T follicular helper cell (primary cell): ENCODE measurements at regions not wholly inside any gene's neighbourhood (a gene's known extent, or its start where the extent isn't known, plus 50 kb on each side); places are given as distances from the start of the nearest gene placed in this dataset.
"Not testable (repeated sequence)": the region's sequence is repeated elsewhere in the genome, so short reads cannot be mapped to it uniquely, and the experiment has no call there.

Experiments
- DNase-seq: peaks from one replicate; pipeline ENCODE4 v3.0.0-alpha.2; 2020; ENCODE audit warnings: low read depth

- DNase-seq: no peak
These were observed 115.6 kb upstream of the SPIN4 start for GRCh38 chrX:63466690-63467089.

GRCh38 chrX:63458981-63459380 lies 107.8 kb upstream of the SPIN4 start:
- no peak for DNase-seq

GRCh38 chrX:63453571-63453970 lies 102.4 kb upstream of the SPIN4 start:
- DNase-seq: no peak

GRCh38 chrX:63441717-63442116 lies 90.6 kb upstream of the SPIN4 start:
- no peak for DNase-seq

- DNase-seq: no peak
These were observed 88.4 kb upstream of the SPIN4 start for GRCh38 chrX:63439580-63439979.

GRCh38 chrX:63436865-63437264 lies 85.7 kb upstream of the SPIN4 start:
- DNase-seq: no peak

DNA sequence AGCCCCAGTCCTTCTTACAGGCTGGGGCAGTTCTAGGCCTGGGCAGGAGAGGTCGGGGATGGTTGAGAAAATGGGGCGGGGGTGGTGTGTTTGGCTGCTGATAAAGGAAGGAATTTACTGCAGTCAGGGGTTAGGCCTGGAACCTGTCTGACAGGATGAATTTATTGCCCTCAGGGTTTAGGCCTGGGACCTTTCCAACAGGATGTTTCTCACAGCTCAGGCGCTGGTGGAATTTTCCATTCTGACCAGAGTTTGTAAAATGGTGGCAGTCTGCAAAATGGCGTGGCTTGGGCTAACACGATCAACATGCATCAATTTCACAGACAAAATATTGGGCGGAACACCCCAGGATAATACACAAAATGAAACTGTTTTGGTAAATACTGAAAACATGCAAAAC lies 83.5 kb upstream of the SPIN4 start:
- DNase-seq: no peak

DNA sequence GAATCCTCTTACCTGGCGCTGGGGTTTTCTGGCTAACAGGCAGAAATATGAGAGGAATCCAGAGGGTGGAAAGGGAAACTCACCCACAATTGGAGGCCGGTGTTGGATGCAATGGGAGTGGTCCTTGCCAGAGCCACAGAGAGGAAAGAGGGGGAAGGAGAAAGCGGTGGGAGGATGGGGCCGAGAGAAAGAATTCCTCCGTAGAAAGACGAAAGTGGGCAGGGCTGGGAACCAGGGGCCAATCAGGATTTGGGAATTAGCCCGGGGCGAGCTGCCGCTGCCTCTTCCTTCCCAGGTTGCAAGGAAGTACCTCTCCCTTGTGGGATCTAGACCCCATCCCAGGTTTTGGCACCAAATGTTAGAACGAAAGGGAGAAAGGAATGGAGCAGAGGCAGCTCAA lies 83.1 kb upstream of the SPIN4 start:
- DNase-seq: no peak

DNA sequence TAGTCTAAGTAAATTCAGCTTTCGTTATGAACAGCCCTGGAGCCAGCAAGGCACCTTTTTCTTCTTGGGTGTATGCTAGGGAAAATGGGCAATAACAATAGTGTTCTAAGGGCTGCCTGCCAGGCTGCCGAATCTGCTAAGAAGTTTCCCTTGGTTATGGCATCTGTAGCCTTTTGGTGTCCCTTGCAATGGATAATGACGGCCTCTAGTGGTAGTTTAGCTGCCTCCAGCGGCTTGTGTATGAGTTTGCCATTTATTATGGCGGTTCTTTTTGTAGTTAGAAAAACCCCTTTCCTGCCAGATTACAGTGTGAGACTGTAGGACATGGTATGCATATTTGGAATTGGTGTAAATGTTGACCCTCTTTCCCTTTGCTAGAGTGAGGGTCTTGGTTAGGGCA lies 78.9 kb upstream of the SPIN4 start:
- DNase-seq: no peak

GRCh38 chrX:63428348-63428747 lies 77.2 kb upstream of the SPIN4 start:
- DNase-seq: no peak

DNA sequence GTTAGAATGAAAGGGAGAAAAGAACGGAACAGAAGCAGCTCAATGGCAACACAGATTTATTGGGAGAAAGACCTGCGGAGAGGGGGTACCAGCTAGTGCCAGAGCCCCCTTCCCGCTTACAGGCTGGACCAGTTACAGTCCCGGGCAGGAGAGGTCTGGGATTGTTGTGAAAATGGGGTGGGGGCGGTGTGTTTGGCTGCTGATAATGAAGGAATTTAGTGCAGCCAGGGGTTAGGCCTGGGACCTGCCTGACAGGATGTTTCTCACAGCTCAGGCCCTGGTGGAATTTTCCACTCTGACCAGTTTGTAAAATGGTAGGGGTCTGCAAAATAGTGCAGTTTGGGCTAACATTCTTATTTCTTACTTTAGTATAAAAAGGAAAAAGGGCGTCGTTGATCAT lies 75.4 kb upstream of the SPIN4 start:
- DNase-seq: no peak

- no peak for DNase-seq
These were observed 72.9 kb upstream of the SPIN4 start for GRCh38 chrX:63424063-63424462.

DNA sequence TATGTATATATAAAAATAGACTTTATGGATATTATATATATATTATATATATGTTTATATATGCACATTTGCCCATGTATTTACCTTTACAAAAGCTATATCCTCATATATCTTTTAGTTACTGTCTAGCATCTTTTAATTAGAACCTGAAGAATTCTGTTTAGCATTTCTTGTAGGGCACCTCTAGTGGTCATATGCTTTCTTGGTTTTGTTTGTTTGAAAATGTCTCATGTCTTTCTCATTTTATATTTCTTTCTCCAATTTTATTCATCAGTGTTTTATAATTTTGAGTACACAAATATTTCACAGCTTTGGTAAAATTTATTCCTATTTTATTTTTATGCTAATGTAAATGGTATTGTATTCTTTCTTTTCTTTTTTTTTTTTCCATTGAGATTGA lies 70.3 kb upstream of the SPIN4 start:
- no peak for DNase-seq

DNA sequence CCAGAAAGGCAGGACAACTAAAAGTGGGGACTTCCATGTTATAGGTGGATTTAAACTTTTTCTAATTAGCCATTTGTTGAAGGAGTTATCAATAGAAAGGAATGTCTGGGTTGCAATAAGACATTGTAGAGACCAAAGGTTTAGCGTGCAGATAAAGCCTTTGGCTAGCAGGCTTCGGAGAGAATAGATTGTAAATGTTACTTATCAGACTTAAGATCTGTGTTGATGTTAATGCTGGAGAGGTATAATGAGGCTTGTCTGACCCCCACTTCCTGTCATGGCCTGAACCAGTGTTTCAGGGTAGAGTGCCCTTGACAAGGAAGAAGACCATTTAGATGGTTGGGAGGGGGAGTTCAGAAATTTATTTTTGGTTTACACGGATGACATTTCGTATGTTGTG lies 67.1 kb upstream of the SPIN4 start:
- no peak for DNase-seq

DNA sequence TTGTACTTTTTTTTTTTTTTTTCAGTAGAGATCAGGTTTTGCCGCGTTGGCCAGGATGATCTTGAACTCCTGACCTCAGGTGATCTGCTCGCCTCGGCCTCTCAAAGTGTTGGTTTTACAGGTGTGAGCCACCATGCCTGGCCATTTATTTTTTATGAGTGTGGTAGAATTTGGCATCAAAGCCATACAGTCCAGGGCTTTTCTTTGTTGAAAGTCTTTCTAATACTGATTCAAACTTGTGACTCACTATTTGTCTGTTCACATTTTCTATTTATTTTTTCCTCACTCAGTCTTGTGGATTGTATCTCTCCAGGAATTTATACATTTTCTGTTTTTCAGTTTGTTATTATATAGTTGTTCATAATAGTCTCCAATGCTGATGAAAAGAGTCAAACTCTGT lies 66.5 kb upstream of the SPIN4 start:
- DNase-seq: no peak

GRCh38 chrX:63409934-63410333 lies 58.8 kb upstream of the SPIN4 start:
- not testable (repeated sequence) for DNase-seq

- no peak for DNase-seq
These were observed 56.9 kb upstream of the SPIN4 start for GRCh38 chrX:63408050-63408449.

- no peak for DNase-seq
These were observed 53.2 kb upstream of the SPIN4 start for GRCh38 chrX:63404332-63404731.

- no peak for DNase-seq
These were observed 51.0 kb upstream of the SPIN4 start for GRCh38 chrX:63402106-63402505.
